HCT116 (cell line): ENCODE measurements at regions not wholly inside any gene's neighbourhood (a gene's known extent, or its start where the extent isn't known, plus 50 kb on each side); places are given as distances from the start of the nearest gene placed in this dataset.

Experiments used
- ATAC-seq: fragments of 200-7000 bp; cut with Tn5 transposase; 2 replicates; pipeline ENCODE4 v1.9.1; 2020; ENCODE audit warnings: mild to moderate bottlenecking, moderate library complexity
- BruUV-seq: library from RNA; stranded (reverse); fragments of 400-500 nt; replicated peaks from 2 replicates; lab custom pipeline; 2021; lab: Mats Ljungman, UMichigan
- CTCF ChIA-PET: fragments of 300-600 bp; sonication (Branson Sonifier 250); formaldehyde crosslinking; loops from one replicate; lab custom pipeline; 2021; ENCODE audit warnings: antibody characterized with exemption; lab: Charles Lee
- POLR2A ChIA-PET: fragments of 300-600, 350-600 bp; sonication (Branson Sonifier 250); formaldehyde crosslinking; loops from one replicate; lab custom pipeline; 2021; ENCODE audit warnings: antibody characterized with exemption; lab: Charles Lee
- RAD21 ChIA-PET, 2 experiments: fragments of 300-600 bp; sonication (Branson Sonifier 250); formaldehyde crosslinking; loops; one replicate each; lab custom pipeline; 2023; ENCODE audit warnings: low total read pairs in 2 of 2; ENCODE audit not compliant: uncharacterized antibody in 2 of 2, unreplicated experiment in 2 of 2, low non-redundant PET in 1 of 2; lab: Charles Lee
- DNase-seq: peaks from one replicate; pipeline ENCODE4 v3.0.0-alpha.2; 2010; ENCODE audit warnings: low read depth, low spot score
- H2AFZ ChIP-seq: fragments of 200-600 bp; shearing (Covaris generic), sonication (generic); 2 replicates; pipeline ENCODE4 v1.6.1; 2017; ENCODE audit warnings: low read depth, mixed run types, mixed read lengths, antibody characterized with exemption, low read length; ENCODE audit not compliant: poor library complexity, severe bottlenecking
- H3K27ac ChIP-seq: 2 replicates; pipeline ENCODE4 v1.5.1; 2012; ENCODE audit warnings: low read depth, low read length
- H3K27me3 ChIP-seq: fragments of 200-600 bp; sonication (generic); 2 replicates; pipeline ENCODE4 v1.6.1; 2016; ENCODE audit warnings: mixed run types, low read length, mixed read lengths; ENCODE audit not compliant: insufficient read depth
- H3K36me3 ChIP-seq, 2 experiments: fragments of 200-500 bp in 1 of 2; fragments of 200-600 bp in 1 of 2; sonication (Bioruptor generic) in 1 of 2; sonication (generic) in 1 of 2; 2 replicates each; pipeline versions ENCODE4 v1.5.1 to v1.6.1; 2014 to 2016; ENCODE audit warnings: low read length in 2 of 2, inconsistent platforms in 1 of 2, mixed read lengths in 1 of 2, mixed run types in 1 of 2; ENCODE audit not compliant: insufficient read depth in 2 of 2, control insufficient read depth in 1 of 2
- H3K4me1 ChIP-seq, 2 experiments: fragments of 200-600 bp in 1 of 2; sonication (generic) in 1 of 2; 2 replicates each; pipeline versions ENCODE4 v1.5.1 to v1.6.1; 2012 to 2017; ENCODE audit warnings: low read length in 2 of 2, inconsistent platforms in 1 of 2, mild to moderate bottlenecking in 1 of 2, mixed read lengths in 1 of 2, mixed run types in 1 of 2, moderate library complexity in 1 of 2; ENCODE audit not compliant: insufficient read depth in 2 of 2, control insufficient read depth in 1 of 2
- H3K4me2 ChIP-seq: fragments of 200-600 bp; sonication (generic); 2 replicates; pipeline ENCODE4 v1.6.1; 2017; ENCODE audit warnings: mixed run types, low read length, mixed read lengths
- H3K4me3 ChIP-seq, 2 experiments: fragments of 200-600 bp in 1 of 2; sonication (generic) in 1 of 2; replicated peaks in 1 of 2; 2 replicates each; pipeline ENCODE4 v1.5.1; 2011 to 2016; ENCODE audit warnings: low read length in 2 of 2, control low read depth in 1 of 2, low read depth in 1 of 2, mild to moderate bottlenecking in 1 of 2, mixed read lengths in 1 of 2, mixed run types in 1 of 2
- H3K79me2 ChIP-seq: fragments of 200-600 bp; sonication (generic); 2 replicates; pipeline ENCODE4 v1.6.1; 2017; ENCODE audit warnings: mild to moderate bottlenecking, mixed run types, low read length, moderate library complexity, mixed read lengths; ENCODE audit not compliant: insufficient read depth
- H3K9ac ChIP-seq: fragments of 200-600 bp; sonication (generic); 2 replicates; pipeline ENCODE4 v1.6.1; 2016; ENCODE audit warnings: low read length, mixed read lengths
- H3K9me2 ChIP-seq: fragments of 200-600 bp; sonication (generic), shearing (Covaris generic); 2 replicates; pipeline ENCODE4 v1.6.1; 2017; ENCODE audit warnings: mixed run types, mild to moderate bottlenecking, moderate library complexity; ENCODE audit not compliant: insufficient read depth
- H3K9me3 ChIP-seq, 2 experiments: fragments of 200-500 bp in 1 of 2; fragments of 200-600 bp in 1 of 2; sonication (Bioruptor generic) in 1 of 2; sonication (generic) in 1 of 2; 2 replicates each; pipeline ENCODE4 v1.6.1; 2014 to 2017; ENCODE audit warnings: low read length in 2 of 2, mixed read lengths in 2 of 2, inconsistent platforms in 1 of 2, low read depth in 1 of 2, mild to moderate bottlenecking in 1 of 2, mixed run types in 1 of 2, moderate library complexity in 1 of 2; ENCODE audit not compliant: control insufficient read depth in 1 of 2, insufficient read depth in 1 of 2
- H4K20me1 ChIP-seq: fragments of 200-600 bp; sonication (generic), shearing (Covaris generic); 2 replicates; pipeline ENCODE4 v1.6.1; 2017; ENCODE audit warnings: mixed run types, mild to moderate bottlenecking, moderate library complexity; ENCODE audit not compliant: insufficient read depth
- CBX3 ChIP-seq: IDR thresholded peaks from 2 replicates; pipeline ENCODE4 v1.6.1; 2012; ENCODE audit warnings: low read depth
- CEBPB ChIP-seq: IDR thresholded peaks from 2 replicates; pipeline ENCODE4 v1.6.1; 2012; ENCODE audit warnings: low read depth
- EGR1 ChIP-seq: IDR thresholded peaks from 2 replicates; pipeline ENCODE4 v1.6.1; 2012; ENCODE audit warnings: low read depth
- ELF1 ChIP-seq: IDR thresholded peaks from 2 replicates; pipeline ENCODE4 v1.6.1; 2012; ENCODE audit warnings: low read depth, borderline replicate concordance
- EZH2phosphoT487 ChIP-seq: fragments of 200-600 bp; IDR thresholded peaks from 2 replicates; pipeline ENCODE4 v1.6.1; 2018; ENCODE audit warnings: antibody characterized with exemption, borderline replicate concordance
- JUND ChIP-seq: IDR thresholded peaks from 2 replicates; pipeline ENCODE4 v1.6.1; 2012
- POLR2A ChIP-seq: IDR thresholded peaks from 2 replicates; pipeline ENCODE4 v1.7.0; 2011; ENCODE audit warnings: borderline replicate concordance; ENCODE audit not compliant: insufficient read depth, insufficient read length; ENCODE audit errors: extremely low read depth
- RAD21 ChIP-seq: IDR thresholded peaks from 2 replicates; pipeline ENCODE4 v1.6.1; 2012; ENCODE audit warnings: low read depth, mild to moderate bottlenecking
- SIN3A ChIP-seq: IDR thresholded peaks from 2 replicates; pipeline ENCODE4 v1.6.1; 2012; ENCODE audit warnings: low read depth
- SRF ChIP-seq: IDR thresholded peaks from 2 replicates; pipeline ENCODE4 v1.6.1; 2012; ENCODE audit warnings: low read depth
- TCF7L2 ChIP-seq: IDR thresholded peaks from 2 replicates; pipeline ENCODE4 v1.7.0; 2011; ENCODE audit warnings: borderline replicate concordance, inconsistent platforms; ENCODE audit not compliant: insufficient read depth, insufficient read length; ENCODE audit errors: extremely low read depth
- YY1 ChIP-seq: IDR thresholded peaks from 2 replicates; pipeline ENCODE4 v1.6.1; 2011; ENCODE audit warnings: low read length, low read depth, moderate library complexity, mild to moderate bottlenecking; ENCODE audit not compliant: insufficient replicate concordance; ENCODE audit errors: extremely low read depth
- ZFX ChIP-seq: fragments of 450-650 bp; IDR thresholded peaks from 2 replicates; pipeline ENCODE4 v1.6.1; 2017
- ZNF274 ChIP-seq: fragments of 200-500 bp; sonication (Bioruptor generic); IDR thresholded peaks from 2 replicates; pipeline ENCODE4 v1.6.1; 2014; ENCODE audit warnings: mild to moderate bottlenecking, low read depth, low read length, inconsistent platforms
- intact Hi-C: fragments of 100-400 bp; cut with micrococcal nuclease; formaldehyde crosslinking; loops from 2 replicates; pipeline ENCODE4 v1.10.0; 2022
- TF ChIP-seq, protein P1 (sequence below): IDR thresholded peaks from 2 replicates; pipeline ENCODE4 v1.6.1; 2012
- TF ChIP-seq, protein P2 (sequence below): IDR thresholded peaks from 2 replicates; pipeline ENCODE4 v1.6.1; 2012

DNA sequence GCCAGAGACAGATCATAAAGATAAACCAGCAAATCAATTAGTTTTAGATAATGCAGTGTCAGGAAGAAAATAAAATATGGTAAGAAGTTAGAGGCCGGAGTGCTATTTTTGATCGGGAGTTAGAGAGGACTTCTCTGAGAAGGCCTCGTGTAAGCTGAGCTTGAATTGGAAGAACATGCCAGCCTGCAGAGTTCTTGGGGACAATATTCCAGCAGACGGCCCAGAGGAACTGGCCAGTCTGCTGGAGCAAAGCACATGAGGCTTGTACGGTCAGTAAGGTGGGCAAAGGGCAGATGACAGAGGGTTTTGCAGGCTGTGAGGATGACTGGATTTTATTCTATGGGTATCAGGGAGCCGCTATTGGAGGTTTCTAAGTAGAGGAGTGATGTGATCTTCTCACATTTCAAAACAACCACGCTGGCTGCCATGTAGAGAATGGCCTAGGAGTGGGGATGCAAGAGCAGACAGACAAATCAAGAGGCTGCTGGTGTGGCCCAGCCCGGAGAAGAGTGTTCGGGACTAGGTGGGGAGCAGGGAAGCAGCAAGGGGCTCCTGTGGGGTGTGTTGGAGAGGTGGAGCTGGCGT lies 84.0 kb downstream of the HES1 start:
- Histone ChIP-seq H3K9me3 (no peaks in the 10 kb centered on the region), H3K4me2 (no peak overlapping the region), H3K36me3 (no peaks in the 10 kb centered on the region), H3K27me3 (no peaks in the 10 kb centered on the region), H3K9ac (no peak overlapping the region), H3K4me3 (no peak overlapping the region), H3K79me2 (no peaks in the 10 kb centered on the region), H2AFZ (no peak overlapping the region), H3K4me1 (peaks cover 6 to 28% of the 10 kb centered on the region in 2 experiments; a peak in 3 of 4 replicates), H3K9me2 (no peaks in the 10 kb centered on the region), H3K27ac (no peak overlapping the region), H4K20me1 (no peaks in the 10 kb centered on the region)
- TF ChIP-seq RAD21 (no peak), JUND (no peak), YY1 (no peak), POLR2A (no peak), ZNF274 (no peak), CBX3 (no peak), EGR1 (no peak), EZH2phosphoT487 (no peak), SRF (no peak), CEBPB (no peak), TCF7L2 (no peak), ZFX (no peak), SIN3A (no peak), ELF1 (no peak)
- TF ChIP-seq, protein P1, sequence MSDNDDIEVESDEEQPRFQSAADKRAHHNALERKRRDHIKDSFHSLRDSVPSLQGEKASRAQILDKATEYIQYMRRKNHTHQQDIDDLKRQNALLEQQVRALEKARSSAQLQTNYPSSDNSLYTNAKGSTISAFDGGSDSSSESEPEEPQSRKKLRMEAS = no peak
- TF ChIP-seq, protein P2, sequence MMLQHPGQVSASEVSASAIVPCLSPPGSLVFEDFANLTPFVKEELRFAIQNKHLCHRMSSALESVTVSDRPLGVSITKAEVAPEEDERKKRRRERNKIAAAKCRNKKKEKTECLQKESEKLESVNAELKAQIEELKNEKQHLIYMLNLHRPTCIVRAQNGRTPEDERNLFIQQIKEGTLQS = no peak
- DNase-seq = no peak
- RAD21 ChIA-PET = no interaction called here
- CTCF ChIA-PET = no interaction called here
- intact Hi-C loops = no loop called here
- POLR2A ChIA-PET = no interaction called here
- ATAC-seq = no peak
- no TSS peak for BruUV-seq
